Gastroesophageal sphincter (tissue), 4 donors: ENCODE measurements at regions not wholly inside any gene's neighbourhood (a gene's known extent, or its start where the extent isn't known, plus 50 kb on each side); places are given as distances from the start of the nearest gene placed in this dataset.

ENCODE experiments used
- ATAC-seq: fragments of 150-250 bp; one replicate; pipeline ENCODE4 v1.9.1; 2016; ENCODE audit warnings: mild to moderate bottlenecking, moderate library complexity
- H3K27ac ChIP-seq, 4 donors: fragments of 200-600 bp; sonication (generic) in 3 of 4; 1 replicate in 3 of 4; 2 replicates in 1 of 4; pipeline ENCODE4 v1.5.1; 2016 to 2019
- H3K27me3 ChIP-seq: fragments of 200-600 bp; sonication (generic); one replicate; pipeline ENCODE4 v1.5.1; 2019
- H3K36me3 ChIP-seq, 2 donors: fragments of 200-600 bp; sonication (generic); one replicate each; pipeline ENCODE4 v1.5.1; 2019; ENCODE audit warnings: control low read depth in 1 of 2
- H3K4me1 ChIP-seq, 3 donors: fragments of 200-600 bp; sonication (generic); 1 replicate in 2 of 3; 2 replicates in 1 of 3; pipeline ENCODE4 v1.5.1; 2016 to 2019; ENCODE audit warnings: control low read depth in 2 of 3
- H3K4me3 ChIP-seq, 2 donors: fragments of 200-600 bp; sonication (generic); one replicate each; pipeline ENCODE4 v1.5.1; 2019; ENCODE audit warnings: mild to moderate bottlenecking in 1 of 2, moderate library complexity in 1 of 2
- H3K9me3 ChIP-seq, 3 donors: fragments of 200-600 bp; sonication (generic); one replicate each; pipeline ENCODE4 v1.5.1; 2017 to 2019; ENCODE audit warnings: control low read depth in 2 of 3
- EP300 ChIP-seq: sonication (generic); formaldehyde crosslinking; IDR thresholded peaks from one replicate; pipeline ENCODE4 v1.6.1; 2017; ENCODE audit warnings: antibody characterized with exemption, mild to moderate bottlenecking
- POLR2A ChIP-seq, 2 donors: fragments of 450-650 bp; IDR thresholded peaks; one replicate each; pipeline ENCODE4 v1.6.1; 2017; ENCODE audit warnings: antibody characterized with exemption in 2 of 2, mild to moderate bottlenecking in 2 of 2, moderate library complexity in 1 of 2
- POLR2AphosphoS5 ChIP-seq: sonication (generic); formaldehyde crosslinking; IDR thresholded peaks from one replicate; pipeline ENCODE4 v1.6.1; 2017; ENCODE audit warnings: antibody characterized with exemption
- WGBS, 2 donors: methylation state at CpG; one replicate each; pipeline ENCODE4 v1.1.5; 2018; ENCODE audit warnings: low coverage in 1 of 2; 5-methylcytosine and 5-hydroxymethylcytosine counted together
- TF ChIP-seq, protein P1 (sequence below), 4 experiments: fragments of 200-600 bp in 2 of 4; fragments of 450-650 bp in 2 of 4; sonication (generic) in 1 of 4; IDR thresholded peaks; one replicate each; pipeline ENCODE4 v1.5.1; 2017 to 2019; ENCODE audit warnings: antibody characterized with exemption in 4 of 4, mild to moderate bottlenecking in 2 of 4, moderate library complexity in 2 of 4

DNA sequence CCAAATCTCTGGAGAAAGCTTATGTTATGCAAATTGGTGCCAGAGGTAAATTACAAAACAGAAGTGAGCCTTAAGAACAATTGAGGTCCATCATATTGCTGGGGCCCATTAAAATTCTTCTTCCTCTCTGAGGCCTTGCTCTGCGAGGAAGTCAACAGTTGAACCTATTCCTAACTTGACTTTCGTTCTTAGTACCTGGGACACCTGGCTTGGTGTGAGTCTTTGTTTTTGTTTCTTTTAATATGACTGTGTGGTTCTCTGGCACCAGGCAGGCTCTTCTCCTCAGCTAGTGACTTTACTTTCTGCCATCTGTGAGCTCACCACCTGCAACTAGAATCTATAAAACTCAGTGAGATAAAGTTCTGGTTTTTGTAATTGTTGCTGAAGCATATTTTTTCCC lies 120.4 kb downstream of the CBLN1 start:
- Histone ChIP-seq H3K4me3 (no peak overlapping the region), H3K9me3 (no peaks in the 10 kb centered on the region), H3K36me3 (no peaks in the 10 kb centered on the region), H3K27me3 (peaks cover 7% of the 10 kb centered on the region), H3K27ac (no peak overlapping the region), H3K4me1 (no peaks in the 10 kb centered on the region)
- WGBS, 2 donors, result 76% methylated on average over 2 of the region's 2 CpGs
- no peak for ATAC-seq
- TF ChIP-seq POLR2A (IDR thresholded peaks at IDR 0.05), result no peak
- TF ChIP-seq POLR2AphosphoS5, result no peak
- TF ChIP-seq, protein P1, sequence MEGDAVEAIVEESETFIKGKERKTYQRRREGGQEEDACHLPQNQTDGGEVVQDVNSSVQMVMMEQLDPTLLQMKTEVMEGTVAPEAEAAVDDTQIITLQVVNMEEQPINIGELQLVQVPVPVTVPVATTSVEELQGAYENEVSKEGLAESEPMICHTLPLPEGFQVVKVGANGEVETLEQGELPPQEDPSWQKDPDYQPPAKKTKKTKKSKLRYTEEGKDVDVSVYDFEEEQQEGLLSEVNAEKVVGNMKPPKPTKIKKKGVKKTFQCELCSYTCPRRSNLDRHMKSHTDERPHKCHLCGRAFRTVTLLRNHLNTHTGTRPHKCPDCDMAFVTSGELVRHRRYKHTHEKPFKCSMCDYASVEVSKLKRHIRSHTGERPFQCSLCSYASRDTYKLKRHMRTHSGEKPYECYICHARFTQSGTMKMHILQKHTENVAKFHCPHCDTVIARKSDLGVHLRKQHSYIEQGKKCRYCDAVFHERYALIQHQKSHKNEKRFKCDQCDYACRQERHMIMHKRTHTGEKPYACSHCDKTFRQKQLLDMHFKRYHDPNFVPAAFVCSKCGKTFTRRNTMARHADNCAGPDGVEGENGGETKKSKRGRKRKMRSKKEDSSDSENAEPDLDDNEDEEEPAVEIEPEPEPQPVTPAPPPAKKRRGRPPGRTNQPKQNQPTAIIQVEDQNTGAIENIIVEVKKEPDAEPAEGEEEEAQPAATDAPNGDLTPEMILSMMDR (IDR thresholded peaks at IDR 0.05), result no peak
- TF ChIP-seq EP300, result no peak

- ATAC-seq, result no peak
Observed at GRCh38 chr16:49158029-49158642, 123.5 kb downstream of the CBLN1 start.

GRCh38 chr16:49150341-49150740 lies 131.3 kb downstream of the CBLN1 start:
- 70 to 81% methylated on average over 2 of the region's 2 CpGs for WGBS, 2 donors
- H3K36me3 ChIP-seq, result no peaks in the 10 kb centered on the region
- TF ChIP-seq, protein P1 (IDR thresholded peaks at IDR 0.05), result no peak
- no peak overlapping the region for H3K4me3 ChIP-seq
- H3K27me3 ChIP-seq, result no peaks in the 10 kb centered on the region
- no peak overlapping the region for H3K27ac ChIP-seq
- H3K9me3 ChIP-seq, result peaks cover 0 to 11% (median 0%) of the 10 kb centered on the region in 3 donors
- H3K4me1 ChIP-seq, result no peaks in the 10 kb centered on the region
- ATAC-seq, result no peak

More at GRCh38 chr16:49158029-49158642, 123.5 kb downstream of the CBLN1 start:
- Histone ChIP-seq H3K4me1 (no peaks in the 10 kb centered on the region), H3K27me3 (no peaks in the 10 kb centered on the region), H3K9me3 (peaks cover 0 to 11% (median 0%) of the 10 kb centered on the region in 3 donors), H3K27ac (no peak overlapping the region), H3K36me3 (no peaks in the 10 kb centered on the region), H3K4me3 (no peak overlapping the region)
- WGBS, 2 donors, result 0 to 32% methylated on average over 1 to 2 of the region's 2 CpGs
- TF ChIP-seq POLR2A (IDR thresholded peaks at IDR 0.05), result no peak
- TF ChIP-seq EP300, result no peak
- TF ChIP-seq POLR2AphosphoS5, result no peak
- TF ChIP-seq, protein P1 (IDR thresholded peaks at IDR 0.05), result no peak

DNA sequence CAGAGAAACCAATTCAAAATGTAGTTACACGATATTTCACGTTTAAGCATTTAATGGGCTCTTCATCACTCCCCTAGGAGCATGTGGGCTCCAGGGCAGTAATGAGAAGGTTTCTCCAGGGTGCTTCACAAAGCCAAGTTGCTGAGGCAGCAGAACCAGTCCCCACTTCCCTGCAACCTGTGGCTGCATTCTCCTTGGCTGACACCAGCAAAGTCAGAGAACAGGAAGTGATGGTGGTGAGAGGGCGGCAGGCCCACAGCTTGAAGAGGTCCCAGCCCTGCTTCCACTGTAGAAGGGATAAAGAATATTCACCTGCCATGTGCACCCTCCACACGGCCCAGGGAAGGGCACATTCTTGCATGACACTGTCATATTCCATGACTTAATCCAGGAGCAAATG lies 133.2 kb downstream of the CBLN1 start:
- no peak overlapping the region for H3K4me3 ChIP-seq
- H3K36me3 ChIP-seq, result no peaks in the 10 kb centered on the region
- no peaks in the 10 kb centered on the region for H3K9me3 ChIP-seq
- no peaks in the 10 kb centered on the region for H3K4me1 ChIP-seq
- H3K27me3 ChIP-seq, result no peaks in the 10 kb centered on the region
- TF ChIP-seq EP300 (no peak), POLR2AphosphoS5 (no peak), POLR2A (IDR thresholded peaks at IDR 0.05) (no peak)
- TF ChIP-seq, protein P1 (IDR thresholded peaks at IDR 0.05), result no peak
- ATAC-seq, result no peak
- WGBS, 2 donors, result 70 to 79% methylated on average over 2 to 3 of the region's 4 CpGs
- H3K27ac ChIP-seq, result no peak overlapping the region

DNA sequence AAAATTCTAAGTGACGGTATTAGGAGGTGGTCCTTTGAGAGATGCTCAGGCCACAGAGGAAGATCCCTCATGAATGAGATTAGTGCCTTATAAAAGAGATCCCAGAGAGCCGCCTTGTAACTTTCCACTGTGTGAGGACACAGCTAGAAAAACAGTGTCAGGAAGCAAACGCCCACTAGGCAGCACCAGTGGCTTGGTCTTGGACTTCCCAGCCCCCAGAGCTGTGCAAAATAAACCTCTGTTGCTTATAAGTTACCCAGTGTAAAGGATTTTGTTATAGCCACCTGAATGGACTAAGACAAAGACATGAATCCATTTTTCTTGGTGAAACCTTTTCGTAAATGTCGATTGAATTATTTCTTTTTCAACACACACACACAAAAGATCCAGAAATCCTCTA lies 141.0 kb downstream of the CBLN1 start:
- no peak overlapping the region for H3K4me3 ChIP-seq
- peaks cover 4% of the 10 kb centered on the region for H3K27me3 ChIP-seq
- no peaks in the 10 kb centered on the region for H3K36me3 ChIP-seq
- H3K27ac ChIP-seq, result no peak overlapping the region
- no peak for ATAC-seq
- peaks cover 0 to 19% (median 0%) of the 10 kb centered on the region in 3 donors for H3K9me3 ChIP-seq
- TF ChIP-seq EP300 (no peak), POLR2AphosphoS5 (no peak)
- TF ChIP-seq, protein P1 (IDR thresholded peaks at IDR 0.05), result no peak
- no peaks in the 10 kb centered on the region for H3K4me1 ChIP-seq
- 0 to 68% methylated on average over 1 to 5 of the region's 5 CpGs for WGBS, 2 donors
